NCI-H345 treated with DMSO at 0.1 percent for 48 hours (cell line): ENCODE measurements at regions not wholly inside any gene's neighbourhood (a gene's known extent, or its start where the extent isn't known, plus 50 kb on each side); places are given as distances from the start of the nearest gene placed in this dataset.
"Not testable (repeated sequence)": the region's sequence is repeated elsewhere in the genome, so short reads cannot be mapped to it uniquely, and the experiment has no call there.

Experiments used
- DNase-seq: peaks from one replicate; lab custom pipeline; 2025; ENCODE audit not compliant: unreplicated experiment; lab: John Stamatoyannopoulos, UW

DNA sequence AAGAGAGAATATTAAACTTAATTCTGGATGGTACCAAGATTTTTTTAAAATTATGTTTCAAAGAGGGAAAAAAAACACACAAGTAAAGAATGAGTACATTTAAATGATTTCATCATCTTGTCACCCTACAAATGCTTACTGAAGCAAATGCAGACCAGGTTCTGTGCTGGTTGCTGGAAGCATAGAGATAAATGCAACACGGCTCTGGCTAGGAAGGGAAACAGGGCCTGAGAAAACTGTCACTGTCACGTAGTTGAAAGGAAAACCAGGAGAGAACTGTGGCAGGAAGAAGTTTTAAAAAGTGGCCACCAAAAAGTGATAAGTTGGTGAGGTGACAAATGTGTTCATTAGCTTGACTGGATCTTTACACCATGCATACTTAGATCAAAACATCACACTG is 336.9 kb upstream of the NFIA start:
- DNase-seq: no peak

DNA sequence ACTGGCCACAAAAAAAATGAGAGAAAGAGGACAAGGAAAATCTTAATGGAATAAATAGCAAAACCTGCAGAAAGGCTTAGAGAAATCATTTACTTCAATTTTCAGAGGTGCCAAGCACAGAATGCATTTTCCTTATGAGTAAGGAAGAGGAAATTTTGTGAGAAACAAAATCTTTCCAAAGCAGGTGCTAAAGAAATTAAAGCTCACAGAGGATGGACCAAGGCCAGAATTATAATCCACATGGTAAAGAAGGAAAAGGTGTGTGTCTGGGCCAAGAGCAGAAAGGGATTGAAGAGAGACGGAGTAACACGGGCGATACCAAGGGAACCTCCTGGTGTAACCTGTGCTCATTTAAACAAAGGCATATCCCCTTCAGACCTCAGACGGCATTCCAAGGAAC is 340.0 kb upstream of the NFIA start:
- no peak for DNase-seq

DNA sequence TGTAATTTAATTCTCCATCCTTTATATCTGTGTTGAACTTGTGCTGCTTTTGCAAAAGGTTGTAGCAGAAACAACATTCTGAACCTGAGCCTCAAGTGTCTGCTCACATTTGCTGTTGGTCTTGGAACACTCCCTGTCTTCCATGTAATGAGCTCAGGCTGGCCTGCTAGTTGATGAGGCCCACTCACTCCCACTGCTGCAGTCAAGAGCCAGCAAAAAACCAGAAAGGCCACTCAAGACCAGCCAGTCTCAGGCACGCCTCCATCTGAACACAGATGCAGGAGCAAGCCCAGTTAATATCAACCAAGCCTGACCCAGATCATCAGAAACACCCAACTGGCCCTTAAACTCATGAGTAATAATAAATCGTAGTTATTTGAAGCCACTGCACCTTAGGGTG is 342.2 kb upstream of the NFIA start:
- no peak for DNase-seq

DNA sequence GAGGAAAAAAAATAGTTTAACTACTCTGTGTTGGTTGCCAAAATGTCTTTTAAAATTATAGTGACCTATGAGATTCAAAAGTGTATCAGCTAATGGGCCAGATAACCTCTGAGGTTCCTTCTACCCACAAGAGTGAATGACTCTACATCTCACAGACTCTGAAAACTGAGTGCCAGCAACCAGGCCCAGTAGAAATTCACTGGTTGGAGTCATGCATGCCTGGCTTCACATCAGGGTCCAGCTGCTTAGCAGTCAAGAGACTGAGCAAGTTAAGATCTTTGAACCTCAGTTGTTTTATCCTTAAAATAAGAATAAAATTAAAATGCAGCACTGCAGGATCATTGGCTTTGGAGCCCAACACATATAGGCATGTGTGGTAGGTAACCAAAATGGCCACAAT is 342.6 kb upstream of the NFIA start:
- no peak for DNase-seq

DNA sequence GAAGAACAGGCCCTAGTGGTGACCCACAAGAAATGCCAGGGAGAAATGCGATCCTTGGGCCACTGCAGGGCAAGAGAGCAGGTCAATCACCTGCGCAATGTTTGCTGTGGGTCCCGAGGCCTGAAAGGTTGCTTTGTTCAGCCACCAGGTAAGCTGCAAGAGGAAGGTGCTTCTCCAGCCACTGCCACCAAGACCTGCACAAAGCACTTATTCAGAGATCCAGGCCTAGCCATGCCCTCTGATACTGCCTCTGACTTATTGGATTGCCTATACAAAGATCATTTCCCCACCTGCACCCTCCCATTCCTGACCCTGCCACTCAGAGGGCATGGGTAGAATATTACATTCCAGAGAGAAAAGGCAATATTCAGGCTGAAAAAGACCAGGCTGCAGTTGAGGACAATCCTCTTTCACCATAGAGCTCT is 349.4 kb upstream of the NFIA start:
- no peak for DNase-seq

DNA sequence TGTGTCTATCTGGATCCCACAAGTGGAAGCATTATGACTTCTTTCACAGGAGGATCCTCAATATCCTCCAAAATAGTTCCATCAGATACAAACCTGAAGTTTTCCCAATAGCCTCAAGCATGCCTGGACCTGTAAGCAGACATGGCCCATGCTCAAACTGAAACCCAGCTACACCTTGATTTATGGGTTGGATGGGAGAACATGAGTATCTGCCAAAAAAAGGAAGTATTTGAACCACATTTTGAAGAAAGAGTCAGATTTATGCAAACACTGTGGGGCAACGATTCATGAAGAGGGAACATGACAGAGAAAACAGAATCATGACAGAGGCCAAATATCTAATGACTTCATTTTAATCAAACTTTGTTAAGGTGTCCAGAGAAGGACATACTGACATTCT is 351.0 kb upstream of the NFIA start:
- no peak for DNase-seq

DNA sequence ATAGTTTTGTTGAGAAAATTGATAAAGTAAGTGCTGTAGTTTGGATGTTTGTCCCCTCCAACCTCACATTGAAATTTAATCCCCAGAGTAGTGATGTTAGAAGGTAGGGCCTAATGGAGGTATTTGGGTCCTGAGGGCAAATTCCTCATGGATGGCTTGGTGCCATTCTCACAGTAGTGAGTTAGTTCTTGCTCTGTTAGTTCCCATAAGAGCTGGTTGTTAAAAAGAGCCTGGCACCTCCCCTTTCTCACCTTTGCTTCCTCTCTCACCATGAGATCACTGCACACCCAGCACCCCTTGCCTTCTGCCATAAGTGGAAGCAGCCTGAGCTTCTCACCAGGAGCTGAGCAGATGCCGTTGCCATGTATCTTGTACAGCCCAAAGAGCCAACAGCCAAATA is 354.8 kb upstream of the NFIA start:
- no peak for DNase-seq

DNA sequence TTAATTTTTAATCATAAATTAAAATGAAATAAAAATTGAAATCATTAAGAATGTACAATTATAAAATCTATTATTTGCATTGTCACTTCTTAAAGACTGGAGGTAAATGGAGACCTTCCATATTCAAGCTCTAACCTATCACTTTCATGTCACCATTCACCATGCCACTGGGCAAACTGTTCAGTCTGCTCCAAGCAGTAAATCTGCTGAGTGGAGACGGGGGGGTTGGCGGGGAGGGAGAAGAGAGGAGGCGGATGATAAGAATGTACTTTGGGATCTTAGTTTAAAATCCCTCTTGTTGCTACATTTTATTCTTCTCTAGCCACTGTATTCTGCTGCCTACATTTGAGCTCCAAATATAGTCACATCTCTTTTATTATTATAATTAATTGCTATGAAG is 365.9 kb upstream of the NFIA start:
- DNase-seq: no peak

DNA sequence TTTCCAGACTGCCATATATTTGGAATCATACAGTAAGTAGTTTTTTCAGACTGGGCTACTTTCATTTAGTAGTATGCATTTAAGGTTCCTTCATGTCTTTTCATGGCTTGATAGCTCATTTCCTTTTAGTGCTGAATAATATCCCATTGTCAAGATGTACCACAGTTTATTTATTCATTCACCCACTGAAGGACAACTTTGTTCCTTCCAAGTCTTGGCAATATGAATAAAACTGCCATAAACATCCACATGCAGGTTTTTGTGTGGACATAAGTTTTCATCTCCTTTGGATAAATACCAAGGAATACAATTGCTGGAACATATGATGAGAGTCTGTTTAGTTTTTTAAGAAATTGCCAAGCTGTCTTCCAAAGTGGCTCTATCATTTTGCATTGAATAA is 366.4 kb upstream of the NFIA start:
- DNase-seq: no peak

DNA sequence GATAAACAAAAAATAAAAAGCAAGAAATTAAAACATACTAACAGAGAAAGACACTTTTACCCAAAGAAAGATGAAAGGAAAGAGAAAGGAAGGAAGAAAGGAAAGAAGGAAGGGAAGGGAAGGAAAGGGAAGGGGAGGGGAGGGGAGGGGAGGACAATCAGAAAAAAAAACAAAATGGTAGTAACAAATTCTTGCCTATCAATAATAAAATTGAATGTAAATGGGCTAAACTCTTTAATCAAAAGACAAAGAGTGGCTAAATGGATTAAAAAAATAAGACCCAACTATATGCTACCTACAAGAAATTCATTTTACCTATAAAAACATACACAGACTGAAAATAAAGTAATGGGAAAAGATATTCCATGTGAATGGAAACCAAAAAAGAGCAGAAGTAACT is 372.9 kb upstream of the NFIA start:
- DNase-seq: no peak

DNA sequence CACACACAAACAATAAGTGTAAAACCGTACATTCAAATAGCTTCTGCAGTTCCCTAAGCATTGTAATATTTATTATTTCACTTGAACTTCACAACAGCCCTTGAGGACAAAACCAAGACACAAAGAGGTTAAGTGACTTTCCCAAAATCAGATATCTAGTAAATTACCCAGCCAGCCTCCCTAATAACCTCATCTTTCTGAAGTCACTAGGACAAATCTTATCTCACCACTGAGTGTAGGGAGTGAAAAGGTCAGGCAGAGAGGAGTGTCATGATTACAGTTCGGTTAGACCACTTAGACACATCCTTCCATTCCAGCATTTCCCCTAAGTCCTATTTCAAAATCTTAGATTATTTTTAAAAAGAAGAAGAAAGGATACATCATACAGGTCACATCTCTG is 377.3 kb upstream of the NFIA start:
- no peak for DNase-seq

DNA sequence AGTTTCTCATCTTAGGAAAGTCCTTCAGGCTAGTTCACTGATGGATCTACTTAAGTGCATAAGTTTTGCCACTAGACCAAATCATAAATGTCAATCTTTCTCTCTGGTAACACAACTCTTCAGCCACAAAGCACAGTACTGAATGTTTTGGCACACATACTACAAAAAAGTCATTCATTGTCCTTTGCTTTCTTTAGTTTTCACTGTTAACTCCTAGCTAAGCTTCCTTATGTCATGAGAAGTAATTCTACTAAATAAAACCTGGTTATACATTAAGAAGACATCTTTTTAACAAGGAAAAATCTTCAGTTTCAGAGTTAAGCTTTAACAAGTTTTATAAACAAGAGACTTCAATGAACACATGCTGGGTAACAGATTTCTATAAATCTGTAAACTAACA is 379.2 kb upstream of the NFIA start:
- DNase-seq: no peak

DNA sequence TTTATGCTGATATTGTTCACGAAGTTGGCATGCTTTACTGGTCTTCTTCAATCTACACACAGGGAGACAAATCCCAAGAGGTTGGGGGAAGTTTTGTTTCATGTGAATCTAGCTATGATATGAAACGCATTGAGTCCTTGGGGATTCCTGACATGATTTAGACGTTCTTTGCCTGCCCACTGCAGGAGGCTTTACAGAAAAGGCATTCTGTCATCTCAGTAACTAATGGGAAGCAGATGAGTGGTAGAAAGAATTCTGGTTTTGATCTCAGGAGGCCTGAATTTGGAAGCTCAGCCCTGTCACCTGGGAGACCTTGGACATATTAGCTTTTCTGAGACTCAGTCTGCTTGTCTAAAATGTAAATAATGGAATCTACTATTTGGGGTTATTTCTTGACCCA is 383.0 kb upstream of the NFIA start:
- DNase-seq: no peak

DNA sequence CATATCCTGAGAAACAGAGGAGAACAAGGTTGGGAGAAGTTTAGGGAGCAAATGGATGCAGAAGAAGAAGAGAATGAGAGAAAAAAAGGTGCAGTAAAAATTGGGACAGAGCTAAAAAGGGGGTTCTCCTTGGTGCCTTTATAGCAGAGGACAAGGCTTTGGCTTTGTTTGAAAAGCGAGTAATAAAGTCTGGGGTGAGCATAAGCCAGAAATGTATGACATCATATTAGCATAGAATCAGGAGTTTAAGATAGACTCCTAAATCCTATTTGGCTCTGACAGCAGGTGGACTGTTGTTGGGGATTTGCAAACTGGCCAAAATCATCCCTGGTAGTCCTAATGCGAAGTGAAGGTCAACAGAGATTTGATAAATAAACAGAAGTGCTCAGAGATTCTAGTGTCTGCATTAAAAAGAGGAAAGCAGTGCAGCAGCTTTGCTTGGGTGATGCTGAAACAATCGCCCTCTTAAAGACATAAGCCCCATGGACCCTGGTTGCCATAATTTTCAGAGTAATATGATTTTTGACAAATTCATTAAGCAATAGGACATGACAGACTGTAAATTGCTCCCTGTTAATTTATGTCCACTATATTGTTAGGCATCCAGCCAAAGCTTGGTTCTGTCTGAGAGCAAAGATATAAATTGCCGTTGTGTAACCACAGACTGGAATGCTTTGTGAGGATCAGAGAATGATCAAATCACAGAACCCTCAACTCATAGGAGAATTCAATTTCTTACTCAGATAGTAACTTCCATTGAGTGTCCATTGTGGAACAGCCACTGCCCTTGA is 385.0 kb upstream of the NFIA start:
- DNase-seq: no peak

DNA sequence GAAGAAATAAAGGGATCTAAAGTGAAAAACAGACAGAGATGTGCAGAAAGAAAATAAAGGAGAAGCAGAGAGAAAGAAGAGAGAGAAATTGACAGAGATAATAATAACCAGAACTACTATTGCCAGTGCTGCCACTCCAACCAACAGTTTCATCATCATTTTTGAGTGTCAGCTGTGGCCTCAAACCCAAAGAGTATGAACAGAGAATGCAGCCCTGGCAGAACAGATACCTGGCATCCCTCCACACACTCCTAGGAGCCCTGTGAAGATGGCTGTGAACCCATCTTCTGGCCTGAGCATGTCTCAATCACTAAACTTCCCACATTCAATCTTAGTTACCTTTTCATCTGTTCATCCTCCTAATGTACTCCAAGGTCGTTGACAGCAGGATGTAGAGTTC is 385.8 kb upstream of the NFIA start:
- no peak for DNase-seq

DNA sequence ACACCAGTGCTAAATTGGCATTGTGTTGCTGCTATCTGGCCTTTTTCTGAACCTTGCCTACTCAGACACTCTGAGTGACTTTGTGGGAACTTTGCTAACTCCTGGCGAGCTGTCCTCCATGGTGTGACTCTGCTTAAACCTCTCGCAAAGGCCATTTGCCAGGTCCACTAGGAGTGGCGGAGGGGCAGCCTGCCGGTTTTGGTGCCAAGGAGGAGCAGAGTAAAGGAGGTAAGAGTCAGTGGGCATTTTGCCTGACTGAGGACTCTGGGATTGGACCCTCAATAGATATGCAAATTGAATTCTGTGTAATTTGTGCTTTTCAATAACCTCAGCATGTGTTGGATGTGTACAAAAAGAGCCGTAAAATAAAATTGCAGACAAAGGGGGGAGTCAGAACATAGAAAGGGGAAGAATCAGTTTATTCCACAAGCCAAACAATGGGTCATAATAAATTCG is 386.6 kb upstream of the NFIA start:
- DNase-seq: no peak

DNA sequence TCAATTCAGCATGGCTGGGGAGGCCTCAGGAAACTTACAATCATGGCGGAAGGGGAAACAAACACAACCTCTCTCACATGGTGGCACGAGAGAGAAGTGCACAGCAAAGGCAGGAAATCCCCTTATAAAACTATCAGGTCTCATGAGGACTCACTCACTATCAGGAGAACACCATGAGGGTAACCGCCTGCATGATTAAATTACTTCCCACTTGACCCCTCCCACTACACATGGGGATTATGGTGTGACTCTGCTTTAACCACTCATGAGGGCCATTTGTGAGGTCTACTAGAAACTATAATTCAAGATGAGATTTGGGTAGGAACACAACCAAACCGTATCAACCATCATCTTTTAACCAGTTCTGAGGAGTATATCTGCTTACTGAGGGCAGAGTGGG is 387.4 kb upstream of the NFIA start:
- no peak for DNase-seq

DNA sequence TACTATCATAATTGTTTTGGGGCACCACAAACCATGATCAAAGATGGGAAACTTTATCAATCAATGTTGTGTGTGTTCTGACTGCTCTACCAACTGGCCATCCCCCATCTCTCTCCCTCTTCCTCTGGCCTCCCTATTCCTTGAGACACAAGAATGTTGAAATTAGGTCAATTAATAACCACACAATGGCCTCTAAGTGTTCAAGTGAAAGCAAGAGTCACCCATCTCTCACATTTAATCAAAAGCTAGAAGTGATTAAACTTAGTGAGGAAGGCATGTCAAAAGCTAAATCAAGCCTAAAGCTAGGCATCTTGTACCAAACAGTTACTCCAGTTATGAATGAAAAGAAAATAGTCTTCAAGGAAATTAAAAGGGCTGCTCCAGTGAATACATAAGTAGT is 390.3 kb upstream of the NFIA start:
- no peak for DNase-seq

DNA sequence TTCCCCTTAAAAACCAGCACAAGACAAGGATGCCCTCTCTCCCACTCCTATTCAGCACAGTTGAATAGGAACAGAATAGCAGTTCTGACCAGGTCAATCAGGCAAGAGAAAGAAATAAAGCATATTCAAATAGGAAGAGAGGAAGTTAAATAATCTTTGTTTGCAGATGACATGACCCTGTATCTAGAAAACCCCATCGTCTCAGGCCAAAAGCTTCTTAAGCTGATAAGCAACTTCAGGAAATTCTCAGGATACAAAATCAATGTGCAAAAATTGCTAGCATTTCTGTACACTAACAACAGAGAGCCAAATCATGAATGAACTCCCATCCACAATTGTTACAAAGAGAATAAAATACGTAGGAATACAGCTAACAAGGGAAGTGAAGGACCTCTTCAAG is 394.1 kb upstream of the NFIA start:
- not testable (repeated sequence) for DNase-seq

DNA sequence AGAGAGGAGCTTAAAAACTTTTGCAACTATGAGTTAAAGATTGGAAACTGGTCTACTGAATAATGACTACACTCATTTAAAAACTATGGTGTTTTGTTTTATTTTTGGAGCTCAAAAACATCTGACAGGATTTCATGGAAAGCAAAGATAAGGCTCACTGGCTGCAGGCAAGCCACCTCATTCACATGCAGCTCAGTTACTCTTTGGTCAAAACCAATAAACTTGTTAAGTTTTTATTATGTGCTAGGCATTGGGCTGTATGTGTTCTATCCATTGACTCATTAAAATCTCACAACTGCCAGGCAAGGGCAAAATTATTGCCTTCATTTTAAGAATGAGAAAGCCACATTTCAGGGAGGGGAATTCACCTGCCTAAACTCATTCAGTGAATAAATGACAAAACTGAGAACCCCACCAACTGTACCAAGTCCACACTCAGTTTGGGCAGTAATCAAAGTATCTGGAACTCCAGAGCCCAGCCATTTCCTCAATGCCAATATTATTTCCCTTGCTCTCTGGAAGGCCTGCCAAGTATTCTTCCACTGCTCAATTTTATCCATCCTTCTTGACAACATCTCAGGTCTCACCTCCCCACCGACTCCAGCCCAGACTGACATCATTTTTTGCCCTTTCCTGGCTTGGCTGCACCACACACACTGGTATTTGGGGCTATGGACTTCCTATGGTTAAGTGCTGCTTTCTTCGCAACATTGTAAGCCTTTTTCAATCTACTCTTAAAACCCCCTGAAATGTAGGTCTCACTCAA is 401.1 kb upstream of the NFIA start:
- no peak for DNase-seq

DNA sequence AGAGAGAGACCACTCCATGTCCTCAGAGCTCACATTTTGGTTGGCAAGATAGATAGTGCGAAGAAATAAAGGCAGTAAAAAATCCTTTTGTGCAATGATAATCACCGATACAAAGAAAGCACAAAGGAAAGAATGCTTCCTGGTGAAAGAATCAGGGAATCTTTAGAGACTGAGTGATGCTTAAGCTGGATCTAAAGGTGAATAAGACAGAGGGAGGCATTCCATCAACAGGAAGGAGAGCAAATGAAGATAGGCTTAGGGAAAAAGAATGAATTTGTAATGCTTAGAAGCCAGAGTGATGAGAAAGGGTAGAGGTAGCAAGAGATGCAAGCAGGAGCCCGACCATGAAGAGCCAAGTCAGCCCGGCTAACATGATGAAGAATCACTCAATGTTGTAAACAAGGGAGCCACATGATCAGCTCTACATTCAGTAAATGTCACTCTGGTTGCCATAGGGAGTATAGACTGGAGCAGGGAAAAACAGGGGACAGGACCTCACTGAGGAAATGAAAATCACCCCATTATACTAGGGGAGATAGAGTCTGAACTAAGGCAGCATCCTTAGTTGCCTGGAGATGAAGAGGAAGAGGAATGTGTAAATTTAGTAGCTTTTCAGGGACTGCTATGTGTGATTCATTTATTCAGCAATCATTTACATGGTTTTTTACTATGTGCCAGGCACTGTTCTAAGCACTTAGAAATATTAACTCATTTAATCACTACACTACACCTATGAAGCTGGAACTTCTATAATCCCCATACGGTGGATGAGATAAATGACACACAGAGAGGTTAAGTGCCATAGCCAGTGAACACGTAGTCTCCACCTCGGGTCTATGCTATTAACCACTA is 402.6 kb upstream of the NFIA start:
- DNase-seq: no peak

DNA sequence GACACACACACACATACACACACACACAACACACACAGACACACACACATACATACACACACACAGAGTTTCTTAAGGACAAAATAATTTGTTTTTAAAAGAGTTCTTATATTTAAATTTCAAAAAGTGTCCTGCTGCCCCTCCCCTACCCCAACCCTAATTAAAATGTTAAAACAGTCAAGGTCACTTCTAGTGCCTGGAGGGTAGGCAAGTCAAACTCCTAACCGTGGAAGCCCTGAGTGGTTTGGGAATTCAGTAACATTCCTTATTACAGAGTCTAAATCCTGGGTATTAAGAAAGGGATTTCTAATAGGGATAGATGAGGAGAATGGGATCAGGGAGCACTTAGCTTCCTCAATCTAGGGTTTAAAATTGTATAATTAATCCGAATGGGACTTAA is 403.6 kb upstream of the NFIA start:
- no peak for DNase-seq
